GM12872 (cell line): ENCODE measurements at regions not wholly inside any gene's neighbourhood (a gene's known extent, or its start where the extent isn't known, plus 50 kb on each side); places are given as distances from the start of the nearest gene placed in this dataset.

ENCODE experiments used
- CTCF ChIP-seq: IDR thresholded peaks from 3 replicates; pipeline ENCODE4 v1.5.1; 2011; ENCODE audit warnings: low read depth, mild to moderate bottlenecking, low read length, moderate library complexity; ENCODE audit not compliant: insufficient read depth

GRCh38 chr6:90695316-90695715 lies 108.4 kb upstream of the MAP3K7 start:
- no peak for TF ChIP-seq CTCF

- no peak for TF ChIP-seq CTCF
Measured at GRCh38 chr6:90694802-90695201, 107.9 kb upstream of the MAP3K7 start.

- peak; percentile 46; the same call in 2 of the 3 replicates for TF ChIP-seq CTCF
Measured at GRCh38 chr6:90691823-90692222, 105.0 kb upstream of the MAP3K7 start.

GRCh38 chr6:90689172-90689571 lies 102.3 kb upstream of the MAP3K7 start:
- TF ChIP-seq CTCF: no peak

GRCh38 chr6:90687775-90688380 lies 101.0 kb upstream of the MAP3K7 start:
- no peak for TF ChIP-seq CTCF

- no peak for TF ChIP-seq CTCF
Measured at GRCh38 chr6:90681863-90682262, 95.0 kb upstream of the MAP3K7 start.

- TF ChIP-seq CTCF: no peak
Measured at GRCh38 chr6:90678049-90678779, 91.3 kb upstream of the MAP3K7 start.
